ENCODE measurements at regions not wholly inside any gene's neighbourhood (a gene's known extent, or its start where the extent isn't known, plus 50 kb on each side); places are given as distances from the start of the nearest gene placed in this dataset.

GRCh38 chr6:47118611-47119010 lies 76.5 kb upstream of the ADGRF1 start:
- no peak for DNase-seq (ENCODE audit: low spot score)
- FAIRE-seq, result no peak

- no peak for FAIRE-seq
- no peak for DNase-seq (ENCODE audit: low spot score)
Measured at GRCh38 chr6:47117314-47117713, 75.2 kb upstream of the ADGRF1 start.

GRCh38 chr6:47116606-47117005 lies 74.5 kb upstream of the ADGRF1 start:
- FAIRE-seq, result no peak
- DNase-seq (ENCODE audit: low spot score), result no peak

- FAIRE-seq, result no peak
- no peak for DNase-seq (ENCODE audit: low spot score)
Measured at GRCh38 chr6:47116086-47116485, 74.0 kb upstream of the ADGRF1 start.

- FAIRE-seq (no peak), DNase-seq (ENCODE audit: low spot score) (no peak)
Measured at GRCh38 chr6:47114460-47114859, 72.3 kb upstream of the ADGRF1 start.

GRCh38 chr6:47112317-47112716 lies 70.2 kb upstream of the ADGRF1 start:
- FAIRE-seq (no peak), DNase-seq (ENCODE audit: low spot score) (no peak)

GRCh38 chr6:47111685-47112084 lies 69.6 kb upstream of the ADGRF1 start:
- peak; percentile 63 for DNase-seq (ENCODE audit: low spot score)
- FAIRE-seq, result peak; percentile 36

- FAIRE-seq, result no peak
- DNase-seq (ENCODE audit: low spot score), result no peak
Measured at GRCh38 chr6:47109281-47109680, 67.1 kb upstream of the ADGRF1 start.

- FAIRE-seq (no peak), DNase-seq (ENCODE audit: low spot score) (no peak)
Measured at GRCh38 chr6:47106721-47107197, 64.6 kb upstream of the ADGRF1 start.

- FAIRE-seq, result no peak
- DNase-seq (ENCODE audit: low spot score), result no peak
Measured at GRCh38 chr6:47106216-47106615, 64.1 kb upstream of the ADGRF1 start.

- FAIRE-seq (no peak), DNase-seq (ENCODE audit: low spot score) (no peak)
Measured at GRCh38 chr6:47105469-47106178, 63.5 kb upstream of the ADGRF1 start.

- DNase-seq (ENCODE audit: low spot score) (no peak), FAIRE-seq (no peak)
Measured at GRCh38 chr6:47103931-47104330, 61.8 kb upstream of the ADGRF1 start.

GRCh38 chr6:47102331-47102730 lies 60.2 kb upstream of the ADGRF1 start:
- no peak for FAIRE-seq
- DNase-seq (ENCODE audit: low spot score), result no peak

GRCh38 chr6:47098570-47098993 lies 56.5 kb upstream of the ADGRF1 start:
- FAIRE-seq (no peak), DNase-seq (ENCODE audit: low spot score) (no peak)

- FAIRE-seq (peak; percentile 54), DNase-seq (ENCODE audit: low spot score) (peak; percentile 72)
Measured at GRCh38 chr6:47097092-47097945, 55.2 kb upstream of the ADGRF1 start.

- no peak for FAIRE-seq
- no peak for DNase-seq (ENCODE audit: low spot score)
Measured at GRCh38 chr6:47096211-47096895, 54.2 kb upstream of the ADGRF1 start.

GRCh38 chr6:47094241-47094925 lies 52.3 kb upstream of the ADGRF1 start:
- FAIRE-seq (no peak), DNase-seq (ENCODE audit: low spot score) (no peak)

- FAIRE-seq (no peak), DNase-seq (ENCODE audit: low spot score) (no peak)
Measured at GRCh38 chr6:47093169-47093568, 51.0 kb upstream of the ADGRF1 start.

GRCh38 chr6:47091886-47092668 lies 49.9 kb upstream of the ADGRF1 start:
- no peak for FAIRE-seq
- no peak for DNase-seq (ENCODE audit: low spot score)

Measured in RCC 7860 (cell line).